HG03039 (cell line): ENCODE measurements at regions not wholly inside any gene's neighbourhood (a gene's known extent, or its start where the extent isn't known, plus 50 kb on each side); places are given as distances from the start of the nearest gene placed in this dataset.
"Not testable (repeated sequence)": the region's sequence is repeated elsewhere in the genome, so short reads cannot be mapped to it uniquely, and the experiment has no call there.

ENCODE experiments used
- ATAC-seq: cut with Tn5 transposase; IDR thresholded peaks from one replicate; pipeline ENCODE4 v1.9.1; 2021; ENCODE audit warnings: mild to moderate bottlenecking, moderate library complexity; ENCODE audit not compliant: unreplicated experiment

GRCh38 chr7:153887749-153888569 lies 164.2 kb upstream of the DPP6 start:
- ATAC-seq = no peak

- ATAC-seq = no peak
These were observed 160.2 kb upstream of the DPP6 start for GRCh38 chr7:153891990-153892389.

- ATAC-seq = no peak
These were observed 149.3 kb upstream of the DPP6 start for GRCh38 chr7:153902862-153903261.

- ATAC-seq = no peak
These were observed 140.0 kb upstream of the DPP6 start for GRCh38 chr7:153912211-153912610.

GRCh38 chr7:153920126-153920525 lies 132.1 kb upstream of the DPP6 start:
- ATAC-seq = no peak

GRCh38 chr7:153920897-153921296 lies 131.3 kb upstream of the DPP6 start:
- ATAC-seq = no peak

GRCh38 chr7:153921408-153921807 lies 130.8 kb upstream of the DPP6 start:
- no peak for ATAC-seq

GRCh38 chr7:153930696-153931095 lies 121.5 kb upstream of the DPP6 start:
- ATAC-seq = no peak

- ATAC-seq = no peak
These were observed 118.2 kb upstream of the DPP6 start for GRCh38 chr7:153934048-153934447.

GRCh38 chr7:153934629-153935028 lies 117.6 kb upstream of the DPP6 start:
- no peak for ATAC-seq

GRCh38 chr7:153935095-153935494 lies 117.1 kb upstream of the DPP6 start:
- ATAC-seq = no peak

- no peak for ATAC-seq
These were observed 113.7 kb upstream of the DPP6 start for GRCh38 chr7:153938451-153938850.

- no peak for ATAC-seq
These were observed 113.0 kb upstream of the DPP6 start for GRCh38 chr7:153939177-153939576.

GRCh38 chr7:153939654-153940053 lies 112.5 kb upstream of the DPP6 start:
- no peak for ATAC-seq

- no peak for ATAC-seq
These were observed 111.1 kb upstream of the DPP6 start for GRCh38 chr7:153941061-153941460.

GRCh38 chr7:153942036-153942435 lies 110.2 kb upstream of the DPP6 start:
- ATAC-seq = no peak

GRCh38 chr7:153943457-153943856 lies 108.7 kb upstream of the DPP6 start:
- no peak for ATAC-seq

- ATAC-seq = no peak
These were observed 108.3 kb upstream of the DPP6 start for GRCh38 chr7:153943861-153944260.

GRCh38 chr7:153948060-153948459 lies 104.1 kb upstream of the DPP6 start:
- ATAC-seq = no peak

- ATAC-seq = no peak
These were observed 100.9 kb upstream of the DPP6 start for GRCh38 chr7:153951316-153951715.

GRCh38 chr7:153954477-153954876 lies 97.7 kb upstream of the DPP6 start:
- ATAC-seq = no peak

GRCh38 chr7:153957677-153958076 lies 94.5 kb upstream of the DPP6 start:
- ATAC-seq = not testable (repeated sequence)

- not testable (repeated sequence) for ATAC-seq
These were observed 93.8 kb upstream of the DPP6 start for GRCh38 chr7:153958381-153958780.
